Activated CD4-positive, alpha-beta T cell treated with anti-CD3 and anti-CD28 coated beads, Interleukin-2, Interleukin-4, amounts not matched to agents 100 ng/mL and 50 ng/mL, durations not matched to agents 16 hours and 8 hours (primary cell): ENCODE measurements at regions not wholly inside any gene's neighbourhood (a gene's known extent, or its start where the extent isn't known, plus 50 kb on each side); places are given as distances from the start of the nearest gene placed in this dataset.
A peak's percentile ranks its signal among the peaks of the same experiment; 100 is the strongest.

Experiments
- DNase-seq: peaks from one replicate; pipeline ENCODE4 v3.0.0-alpha.2; 2020; ENCODE audit warnings: low spot score

GRCh38 chr20:52261792-52262191 lies 70.2 kb upstream of the ZFP64 start:
- DNase-seq = no peak

GRCh38 chr20:52259295-52259694 lies 67.7 kb upstream of the ZFP64 start:
- no peak for DNase-seq

- DNase-seq = no peak
Measured at GRCh38 chr20:52256454-52256853, 64.9 kb upstream of the ZFP64 start.

- no peak for DNase-seq
Measured at GRCh38 chr20:52252664-52253063, 61.1 kb upstream of the ZFP64 start.

- DNase-seq = no peak
Measured at GRCh38 chr20:52251827-52252226, 60.2 kb upstream of the ZFP64 start.

GRCh38 chr20:52251136-52251700 lies 59.6 kb upstream of the ZFP64 start:
- no peak for DNase-seq

- no peak for DNase-seq
Measured at GRCh38 chr20:52247548-52247947, 56.0 kb upstream of the ZFP64 start.

- no peak for DNase-seq
Measured at GRCh38 chr20:52246366-52246765, 54.8 kb upstream of the ZFP64 start.

- no peak for DNase-seq
Measured at GRCh38 chr20:52244702-52245101, 53.1 kb upstream of the ZFP64 start.

- DNase-seq = peak; percentile 39
Measured at GRCh38 chr20:52242237-52243230, 51.0 kb upstream of the ZFP64 start.
